C4-2B (cell line): ENCODE measurements at regions not wholly inside any gene's neighbourhood (a gene's known extent, or its start where the extent isn't known, plus 50 kb on each side); places are given as distances from the start of the nearest gene placed in this dataset.

ENCODE experiments used
- H3K27ac ChIP-seq: fragments of 450-650 bp; 2 replicates; pipeline ENCODE4 v1.5.1; 2017
- ZFX ChIP-seq: fragments of 450-650 bp; IDR thresholded peaks from 2 replicates; pipeline ENCODE4 v1.6.1; 2017
- TF ChIP-seq, protein P1 (sequence below): fragments of 450-650 bp; conservative IDR thresholded peaks from 2 replicates; pipeline ENCODE4 v1.5.1; 2017; ENCODE audit warnings: mild to moderate bottlenecking

DNA sequence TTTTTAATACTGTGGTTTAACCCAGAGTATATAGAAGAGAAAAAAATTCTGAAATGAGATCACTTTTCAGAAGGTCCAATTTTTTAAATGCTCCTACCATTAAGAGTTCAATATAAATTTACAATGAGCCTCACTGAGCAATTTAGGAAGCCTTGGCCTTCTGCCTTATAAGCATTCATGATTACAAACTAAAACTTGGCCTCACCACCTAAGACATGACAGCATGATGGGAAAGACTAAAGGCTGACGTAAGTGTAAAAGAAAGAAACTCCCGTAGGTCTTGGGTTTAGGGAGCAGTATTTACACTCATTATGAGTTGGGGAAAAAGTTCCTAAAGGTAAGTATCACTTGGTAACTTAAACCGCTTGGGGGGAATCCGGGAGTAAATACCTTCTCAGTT lies 70.7 kb upstream of the ESRRG start:
- H3K27ac ChIP-seq: no peak overlapping the region
- TF ChIP-seq ZFX: no peak
- TF ChIP-seq, protein P1, sequence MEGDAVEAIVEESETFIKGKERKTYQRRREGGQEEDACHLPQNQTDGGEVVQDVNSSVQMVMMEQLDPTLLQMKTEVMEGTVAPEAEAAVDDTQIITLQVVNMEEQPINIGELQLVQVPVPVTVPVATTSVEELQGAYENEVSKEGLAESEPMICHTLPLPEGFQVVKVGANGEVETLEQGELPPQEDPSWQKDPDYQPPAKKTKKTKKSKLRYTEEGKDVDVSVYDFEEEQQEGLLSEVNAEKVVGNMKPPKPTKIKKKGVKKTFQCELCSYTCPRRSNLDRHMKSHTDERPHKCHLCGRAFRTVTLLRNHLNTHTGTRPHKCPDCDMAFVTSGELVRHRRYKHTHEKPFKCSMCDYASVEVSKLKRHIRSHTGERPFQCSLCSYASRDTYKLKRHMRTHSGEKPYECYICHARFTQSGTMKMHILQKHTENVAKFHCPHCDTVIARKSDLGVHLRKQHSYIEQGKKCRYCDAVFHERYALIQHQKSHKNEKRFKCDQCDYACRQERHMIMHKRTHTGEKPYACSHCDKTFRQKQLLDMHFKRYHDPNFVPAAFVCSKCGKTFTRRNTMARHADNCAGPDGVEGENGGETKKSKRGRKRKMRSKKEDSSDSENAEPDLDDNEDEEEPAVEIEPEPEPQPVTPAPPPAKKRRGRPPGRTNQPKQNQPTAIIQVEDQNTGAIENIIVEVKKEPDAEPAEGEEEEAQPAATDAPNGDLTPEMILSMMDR: no peak

DNA sequence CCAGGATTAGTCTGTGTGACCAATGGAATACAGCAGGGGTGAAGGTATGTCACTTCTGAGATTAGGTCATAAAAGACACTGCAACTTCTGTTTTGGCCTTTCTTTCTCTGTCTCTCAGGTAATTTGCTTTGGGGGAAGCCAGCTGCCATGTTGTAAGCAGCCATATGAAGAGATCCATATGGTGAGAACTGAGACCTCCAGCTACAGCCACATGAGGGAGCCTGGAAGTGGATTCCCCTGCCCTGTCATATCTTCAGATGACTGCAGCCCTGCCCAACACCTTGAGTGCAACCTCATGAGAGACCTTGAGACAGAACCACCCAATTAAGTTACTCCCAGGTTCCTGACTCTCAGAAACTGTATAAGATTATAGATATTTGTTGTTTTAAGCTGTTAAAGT lies 70.1 kb upstream of the ESRRG start:
- no peak for TF ChIP-seq ZFX
- TF ChIP-seq, protein P1: peak; percentile 14

DNA sequence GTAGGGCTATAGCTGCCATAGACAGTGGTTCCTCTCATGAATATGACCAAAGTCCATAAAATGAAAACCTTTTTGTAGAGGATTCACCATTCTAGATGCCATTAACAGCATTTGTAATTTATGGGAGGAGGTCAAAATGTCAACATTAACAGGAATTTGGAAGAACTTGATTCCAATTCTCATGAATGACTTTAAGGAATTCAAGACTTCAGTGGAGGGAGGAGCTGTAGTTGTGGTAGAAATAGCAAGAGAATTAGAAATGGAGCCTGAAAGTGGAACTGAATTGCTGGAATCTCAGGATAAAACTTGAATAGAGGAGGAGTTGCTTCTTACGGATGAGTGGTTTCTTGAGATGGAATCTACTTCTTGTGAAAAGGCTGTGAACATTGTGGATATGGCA lies 65.4 kb upstream of the ESRRG start:
- TF ChIP-seq, protein P1: no peak
- TF ChIP-seq ZFX: no peak
- no peak overlapping the region for H3K27ac ChIP-seq

More for the DNA sequence above, 70.1 kb upstream of the ESRRG start:
- no peak overlapping the region for H3K27ac ChIP-seq

DNA sequence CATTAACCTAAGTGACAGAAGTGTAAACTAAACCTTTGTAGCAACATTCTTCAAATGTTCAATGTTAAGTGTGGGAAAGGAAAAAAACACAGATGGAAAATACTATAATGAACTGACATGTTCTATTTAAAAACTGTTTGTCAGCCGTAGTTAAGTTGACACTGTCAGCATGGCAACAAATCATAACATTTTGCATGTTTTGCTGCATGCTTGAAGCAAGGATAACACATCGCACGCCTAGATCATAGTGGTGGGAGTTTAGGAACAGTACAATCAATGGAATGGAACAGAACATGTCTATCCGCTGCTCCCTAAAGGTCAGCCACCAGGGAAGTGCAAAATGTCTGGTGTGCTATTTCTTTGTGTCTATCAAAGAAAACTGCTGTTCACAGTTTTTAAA lies 62.5 kb upstream of the ESRRG start:
- no peak overlapping the region for H3K27ac ChIP-seq
- TF ChIP-seq ZFX: no peak
- TF ChIP-seq, protein P1: no peak

DNA sequence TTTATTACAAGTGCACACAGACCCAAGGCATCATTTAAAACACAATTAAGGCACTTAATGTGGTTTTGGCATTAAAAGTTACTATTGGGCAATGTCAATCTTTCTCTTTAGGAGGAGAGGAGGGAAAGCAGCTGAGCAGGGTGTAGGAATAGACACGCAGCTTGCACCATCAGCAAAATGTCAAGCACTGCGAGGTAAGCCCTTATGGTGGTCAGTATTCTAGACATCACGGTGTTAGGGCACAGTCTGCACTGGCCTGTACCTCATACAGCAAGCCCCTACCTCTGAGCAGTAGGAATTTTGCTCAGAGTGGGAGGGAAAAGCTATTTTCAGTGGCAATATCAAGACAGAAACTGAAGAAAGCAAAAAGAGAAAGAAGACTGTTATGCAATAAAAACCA lies 62.0 kb upstream of the ESRRG start:
- H3K27ac ChIP-seq: no peak overlapping the region
- TF ChIP-seq, protein P1: no peak
- no peak for TF ChIP-seq ZFX

DNA sequence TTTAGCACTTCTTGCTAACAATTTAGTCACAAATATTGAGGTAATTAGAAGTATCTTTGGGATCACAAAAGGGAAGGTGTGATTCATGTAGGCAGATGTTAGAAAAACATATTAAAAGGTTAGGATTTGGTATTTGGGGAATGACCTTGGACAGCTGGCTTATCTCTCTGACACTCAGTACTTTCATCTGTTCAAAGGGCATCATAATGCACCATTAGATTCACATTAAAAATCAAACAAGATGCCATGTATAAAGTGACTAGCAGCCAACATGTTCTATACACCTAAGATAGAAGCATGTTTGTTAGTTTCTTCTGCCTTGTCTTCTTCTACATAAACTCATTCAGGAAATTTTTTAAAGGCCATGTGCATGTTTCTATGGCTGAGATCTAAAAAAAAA lies 56.5 kb upstream of the ESRRG start:
- TF ChIP-seq, protein P1: no peak
- TF ChIP-seq ZFX: no peak
- no peak overlapping the region for H3K27ac ChIP-seq

DNA sequence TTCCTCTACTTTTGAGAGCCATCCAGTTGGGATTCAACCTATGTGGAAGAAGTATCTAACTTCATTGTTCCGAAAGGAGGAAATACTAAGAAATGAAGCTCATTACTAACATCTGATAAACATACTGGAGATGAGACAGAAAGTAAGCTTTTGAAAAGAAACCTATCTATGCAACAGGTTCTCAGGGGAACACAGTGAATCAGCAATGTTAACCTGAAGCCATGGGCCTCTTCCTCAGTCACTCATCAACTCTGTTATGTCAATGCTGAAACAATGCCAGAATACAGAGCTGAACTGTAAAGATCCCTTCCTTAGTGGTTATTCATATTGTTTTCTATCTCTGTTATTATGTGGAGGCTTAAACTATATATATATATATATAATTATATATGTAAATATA lies 55.5 kb upstream of the ESRRG start:
- H3K27ac ChIP-seq: no peak overlapping the region
- TF ChIP-seq, protein P1: no peak
- no peak for TF ChIP-seq ZFX
